Cardiac fibroblast (primary cell): ENCODE measurements at regions not wholly inside any gene's neighbourhood (a gene's known extent, or its start where the extent isn't known, plus 50 kb on each side); places are given as distances from the start of the nearest gene placed in this dataset.

Source experiments
- DNase-seq, 2 donors: peaks; one replicate each; pipeline versions ENCODE4 v3.0.0 to v3.0.0-alpha.2; 2010; ENCODE audit warnings: low read depth in 2 of 2
- H3K4me3 ChIP-seq, 2 donors: replicated peaks in 1 of 2; 1 replicate in 1 of 2; 2 replicates in 1 of 2; pipeline ENCODE4 v1.5.1; 2011; ENCODE audit warnings: low read depth in 2 of 2, low read length in 2 of 2, mild to moderate bottlenecking in 2 of 2, moderate library complexity in 1 of 2
- CTCF ChIP-seq: IDR thresholded peaks from one replicate; pipeline ENCODE4 v1.5.1; 2011; ENCODE audit warnings: low read depth, mild to moderate bottlenecking, low read length, inconsistent platforms

DNA sequence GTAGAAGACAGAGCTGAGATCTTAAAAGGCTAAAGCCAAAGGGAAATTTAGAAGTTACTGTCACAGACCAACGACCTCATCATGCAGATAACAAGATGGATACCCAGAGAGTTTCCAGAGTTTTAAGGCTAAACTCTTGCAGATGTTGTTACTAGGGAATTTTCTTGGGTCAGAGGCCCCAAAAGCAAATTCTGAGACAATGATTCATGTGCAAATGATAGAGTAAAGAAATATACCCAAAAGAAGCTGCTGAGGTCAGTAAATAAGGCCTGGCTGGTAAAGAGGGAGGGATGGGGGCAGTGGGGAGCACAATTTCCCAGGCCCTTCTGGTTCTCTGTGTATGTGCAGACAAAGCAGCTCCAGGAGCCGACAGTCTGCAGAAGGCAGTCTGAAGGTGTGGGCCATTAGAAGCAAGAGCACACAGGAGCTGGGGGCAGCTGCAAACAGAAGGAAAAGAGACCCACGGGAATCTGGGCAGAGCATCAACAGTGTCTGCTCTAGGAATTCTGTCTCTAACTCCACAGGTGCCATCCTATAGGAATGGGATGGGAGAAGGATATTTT lies 330.8 kb downstream of the TBC1D4 start:
- peak; percentile 56 to 78 for DNase-seq
- H3K4me3 ChIP-seq, result no peak overlapping the region
- no peak for TF ChIP-seq CTCF

- no peak for DNase-seq
- TF ChIP-seq CTCF, result no peak
- H3K4me3 ChIP-seq, result no peak overlapping the region
Measured at GRCh38 chr13:75149776-75150175, 332.2 kb downstream of the TBC1D4 start.

GRCh38 chr13:75147946-75148345 lies 334.0 kb downstream of the TBC1D4 start:
- DNase-seq, result no peak
- no peak for TF ChIP-seq CTCF
- H3K4me3 ChIP-seq, result no peak overlapping the region

DNA sequence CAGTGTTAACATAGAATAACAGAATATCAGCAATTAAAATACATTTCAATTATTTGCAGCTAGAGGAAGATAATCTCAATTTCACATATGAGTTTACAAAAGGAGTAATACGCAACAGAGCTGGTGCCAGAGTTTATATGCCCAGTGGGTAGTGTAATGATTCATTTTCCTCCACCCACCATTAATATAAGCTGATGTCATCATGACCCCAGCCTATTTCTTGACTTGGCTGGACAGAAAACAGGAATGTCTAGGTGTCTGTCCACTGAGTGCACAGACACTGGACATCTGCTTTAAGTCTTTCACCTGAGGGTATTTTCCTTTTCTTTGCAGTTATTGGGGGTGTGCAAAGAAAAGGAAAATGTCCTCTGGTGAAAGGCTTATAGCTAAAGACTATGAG lies 335.5 kb downstream of the TBC1D4 start:
- DNase-seq, result no peak
- TF ChIP-seq CTCF, result no peak
- H3K4me3 ChIP-seq, result no peak overlapping the region

- no peak overlapping the region for H3K4me3 ChIP-seq
- TF ChIP-seq CTCF, result no peak
- DNase-seq, result peak; percentile 11 to 49
Measured at GRCh38 chr13:75145927-75146326, 336.0 kb downstream of the TBC1D4 start.

- peak; percentile 38 to 39 for DNase-seq
- TF ChIP-seq CTCF, result no peak
Measured at GRCh38 chr13:75139291-75139690, 342.7 kb downstream of the TBC1D4 start.

More at GRCh38 chr13:75139291-75139690, 342.7 kb downstream of the TBC1D4 start:
- H3K4me3 ChIP-seq, result no peak overlapping the region
